Mesothelial cell of epicardium (in vitro differentiated cells): ENCODE measurements at regions not wholly inside any gene's neighbourhood (a gene's known extent, or its start where the extent isn't known, plus 50 kb on each side); places are given as distances from the start of the nearest gene placed in this dataset.
A peak's percentile ranks its signal among the peaks of the same experiment; 100 is the strongest.

ENCODE experiments used
- DNase-seq, 2 experiments: peaks; one replicate each; pipeline ENCODE4 v3.0.0; 2021; ENCODE audit warnings: low spot score in 2 of 2; ENCODE audit not compliant: unreplicated experiment in 2 of 2
- H3K27ac Mint-ChIP-seq: 2 replicates; pipeline ENCODE4 v1.8.0; 2021; ENCODE audit warnings: mixed read lengths
- H3K27me3 Mint-ChIP-seq: 2 replicates; pipeline ENCODE4 v1.8.0; 2021; ENCODE audit warnings: low read depth, mixed read lengths
- H3K36me3 Mint-ChIP-seq: 2 replicates; pipeline ENCODE4 v1.8.0; 2021; ENCODE audit warnings: mixed read lengths
- H3K4me1 Mint-ChIP-seq: 2 replicates; pipeline ENCODE4 v1.8.0; 2021; ENCODE audit warnings: mixed read lengths
- H3K4me3 Mint-ChIP-seq: 2 replicates; pipeline ENCODE4 v1.8.0; 2021; ENCODE audit warnings: mild to moderate bottlenecking, moderate library complexity, mixed read lengths
- H3K9me3 Mint-ChIP-seq: 2 replicates; pipeline ENCODE4 v1.8.0; 2021; ENCODE audit warnings: mixed read lengths
- CTCF ChIP-seq: fragments of 200-600 bp; sonication (generic); IDR thresholded peaks from one replicate; pipeline ENCODE4 v1.5.0; 2021; ENCODE audit warnings: antibody characterized with exemption; ENCODE audit not compliant: unreplicated experiment

GRCh38 chr5:51821697-51822096, 438.4 kb downstream of the ISL1 start:
- H3K27me3 Mint-ChIP-seq, result no peaks in the 10 kb centered on the region
- no peaks in the 10 kb centered on the region for H3K9me3 Mint-ChIP-seq
- no peak for TF ChIP-seq CTCF
- no peak overlapping the region for H3K27ac Mint-ChIP-seq
- no peak for DNase-seq
- peaks cover 2% of the 10 kb centered on the region for H3K4me1 Mint-ChIP-seq
- no peaks in the 10 kb centered on the region for H3K36me3 Mint-ChIP-seq
- no peak overlapping the region for H3K4me3 Mint-ChIP-seq

- DNase-seq, result no peak
- TF ChIP-seq CTCF, result no peak
- no peaks in the 10 kb centered on the region for H3K9me3 Mint-ChIP-seq
- H3K27me3 Mint-ChIP-seq, result no peaks in the 10 kb centered on the region
- no peaks in the 10 kb centered on the region for H3K36me3 Mint-ChIP-seq
- H3K4me3 Mint-ChIP-seq, result no peak overlapping the region
- peak overlapping the region; percentile 19 for H3K27ac Mint-ChIP-seq
- peaks cover 18% of the 10 kb centered on the region for H3K4me1 Mint-ChIP-seq
Measured at GRCh38 chr5:51829230-51829629, 446.0 kb downstream of the ISL1 start.

GRCh38 chr5:51829691-51830090, 446.4 kb downstream of the ISL1 start:
- no peak for DNase-seq
- Mint-ChIP-seq H3K36me3 (no peaks in the 10 kb centered on the region), H3K27ac (peak overlapping the region; percentile 19), H3K4me1 (peaks cover 16% of the 10 kb centered on the region), H3K27me3 (no peaks in the 10 kb centered on the region), H3K9me3 (no peaks in the 10 kb centered on the region), H3K4me3 (no peak overlapping the region)
- no peak for TF ChIP-seq CTCF

- Mint-ChIP-seq H3K27ac (no peak overlapping the region), H3K4me3 (no peak overlapping the region)
Measured at GRCh38 chr5:51832934-51833470, 449.8 kb downstream of the ISL1 start.

GRCh38 chr5:51838459-51838858, 455.2 kb downstream of the ISL1 start:
- no peak overlapping the region for H3K27ac Mint-ChIP-seq
- no peak overlapping the region for H3K4me3 Mint-ChIP-seq
- peaks cover 10% of the 10 kb centered on the region for H3K9me3 Mint-ChIP-seq
- H3K27me3 Mint-ChIP-seq, result no peaks in the 10 kb centered on the region
- peaks cover 2% of the 10 kb centered on the region for H3K36me3 Mint-ChIP-seq
- no peak for DNase-seq
- TF ChIP-seq CTCF, result no peak
- H3K4me1 Mint-ChIP-seq, result peaks cover 8% of the 10 kb centered on the region

More at GRCh38 chr5:51832934-51833470, 449.8 kb downstream of the ISL1 start:
- H3K36me3 Mint-ChIP-seq, result no peaks in the 10 kb centered on the region
- H3K4me1 Mint-ChIP-seq, result peaks cover 22% of the 10 kb centered on the region
- H3K9me3 Mint-ChIP-seq, result no peaks in the 10 kb centered on the region
- H3K27me3 Mint-ChIP-seq, result no peaks in the 10 kb centered on the region
- no peak for DNase-seq
- no peak for TF ChIP-seq CTCF

GRCh38 chr5:51843893-51844292, 460.6 kb downstream of the ISL1 start:
- no peak overlapping the region for H3K27ac Mint-ChIP-seq
- peaks cover 10% of the 10 kb centered on the region for H3K9me3 Mint-ChIP-seq
- no peaks in the 10 kb centered on the region for H3K4me1 Mint-ChIP-seq
- H3K36me3 Mint-ChIP-seq, result peaks cover 2% of the 10 kb centered on the region
- H3K4me3 Mint-ChIP-seq, result no peak overlapping the region
- no peaks in the 10 kb centered on the region for H3K27me3 Mint-ChIP-seq
- no peak for TF ChIP-seq CTCF
- no peak for DNase-seq
